Fibroblast of peridontal ligament (primary cell): ENCODE measurements at regions not wholly inside any gene's neighbourhood (a gene's known extent, or its start where the extent isn't known, plus 50 kb on each side); places are given as distances from the start of the nearest gene placed in this dataset.
"Not testable (repeated sequence)": the region's sequence is repeated elsewhere in the genome, so short reads cannot be mapped to it uniquely, and the experiment has no call there.

Experiments
- DNase-seq: peaks from one replicate; pipeline ENCODE4 v3.0.0-alpha.2; 2010; ENCODE audit errors: extremely low read depth

DNA sequence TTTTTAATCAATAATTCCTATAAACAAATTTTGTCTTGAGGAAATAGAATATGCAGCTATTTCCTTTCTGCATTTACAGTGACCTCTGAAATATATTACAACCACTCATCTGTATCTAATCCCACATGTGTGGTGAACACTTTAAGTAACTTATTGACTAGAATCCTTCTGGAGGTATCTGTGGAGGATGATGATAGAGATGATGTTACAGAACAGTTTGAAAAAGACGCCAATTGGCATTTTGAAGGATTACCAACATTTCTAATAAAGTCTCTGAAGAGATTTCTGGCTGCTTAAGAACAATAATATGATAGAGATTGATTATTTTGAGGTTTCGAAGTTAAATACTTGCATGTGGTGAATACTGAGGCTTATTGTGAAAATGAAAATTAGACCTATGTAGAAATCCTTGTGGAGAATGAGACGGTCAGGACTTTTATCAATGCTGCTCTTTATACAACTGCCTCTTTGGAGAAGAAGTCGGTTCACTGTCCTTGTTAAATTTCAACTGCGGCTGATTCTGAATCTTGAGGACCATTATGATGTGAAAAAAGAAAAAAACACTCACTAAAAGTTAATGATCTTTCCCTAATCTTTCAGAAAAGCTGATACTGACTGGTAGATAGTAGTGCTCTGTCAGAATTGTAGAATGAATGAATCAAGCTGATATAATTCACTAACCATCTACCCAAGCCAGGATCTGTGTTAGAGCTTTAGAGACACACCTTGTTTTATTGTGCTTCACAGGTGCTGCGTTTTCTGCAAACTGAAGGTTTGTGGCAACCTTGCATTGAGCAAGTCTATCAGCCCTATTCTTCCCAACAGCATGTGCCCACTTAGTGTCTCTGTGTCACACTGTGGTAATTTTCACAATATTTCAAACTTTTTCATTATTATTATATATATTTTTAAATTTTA lies 204.7 kb downstream of the SPRY1 start:
- DNase-seq, result no peak

DNA sequence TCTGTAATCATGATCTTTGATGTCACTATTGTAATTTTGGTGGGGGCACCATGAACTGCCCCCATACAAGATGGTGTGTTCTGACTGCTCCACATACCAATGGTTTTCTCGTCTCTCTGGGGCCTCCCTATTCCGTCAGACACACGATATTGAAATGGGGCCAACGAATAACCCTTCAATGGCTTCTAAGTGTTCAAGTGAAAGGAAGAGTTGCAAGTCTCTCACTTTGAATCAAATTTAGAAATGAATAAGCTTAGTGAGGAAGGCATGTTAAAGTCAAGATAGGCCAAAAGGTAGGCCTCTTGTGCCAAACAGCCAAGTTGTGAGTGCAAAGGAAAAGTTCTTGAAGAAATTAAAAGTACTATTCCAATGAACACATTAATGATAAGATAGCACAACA lies 205.4 kb downstream of the SPRY1 start:
- no peak for DNase-seq

DNA sequence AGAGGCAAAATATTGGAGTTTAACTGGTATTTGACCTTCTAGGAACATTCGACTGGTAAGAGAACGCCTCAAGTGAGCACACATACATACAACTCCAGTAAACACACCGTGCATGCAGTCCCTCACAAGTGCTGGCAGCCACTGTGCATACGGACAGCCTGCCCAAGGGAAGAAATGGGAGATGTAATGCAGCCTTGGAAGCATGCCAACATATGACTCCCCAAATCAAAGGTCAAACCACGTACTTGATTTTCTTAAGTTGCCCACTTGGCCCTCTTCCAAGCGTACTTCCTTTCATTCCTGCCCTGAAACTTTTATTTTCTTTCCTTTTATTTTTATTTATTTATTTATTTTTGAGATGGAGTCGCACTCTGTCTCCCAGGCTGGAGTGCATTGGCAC lies 206.6 kb downstream of the SPRY1 start:
- DNase-seq, result peak; percentile 29

DNA sequence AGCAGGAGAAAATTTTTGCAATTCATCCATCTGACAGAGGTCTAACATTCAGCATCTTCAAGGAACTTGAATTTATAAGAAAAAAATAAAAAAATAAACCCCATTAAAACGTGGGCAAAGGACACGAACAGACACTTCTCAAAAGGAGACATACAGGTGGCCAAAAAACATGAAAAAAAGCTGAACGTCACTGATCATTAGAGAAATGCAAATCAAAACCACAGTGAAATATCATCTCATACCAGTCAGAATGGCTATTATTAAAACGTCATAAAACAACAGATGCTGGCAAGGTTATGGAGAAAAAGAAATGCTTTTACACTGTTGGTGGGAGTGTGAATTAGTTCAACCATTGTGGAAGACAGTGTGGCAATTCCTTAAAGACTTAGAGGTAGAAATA lies 209.2 kb downstream of the SPRY1 start:
- not testable (repeated sequence) for DNase-seq

DNA sequence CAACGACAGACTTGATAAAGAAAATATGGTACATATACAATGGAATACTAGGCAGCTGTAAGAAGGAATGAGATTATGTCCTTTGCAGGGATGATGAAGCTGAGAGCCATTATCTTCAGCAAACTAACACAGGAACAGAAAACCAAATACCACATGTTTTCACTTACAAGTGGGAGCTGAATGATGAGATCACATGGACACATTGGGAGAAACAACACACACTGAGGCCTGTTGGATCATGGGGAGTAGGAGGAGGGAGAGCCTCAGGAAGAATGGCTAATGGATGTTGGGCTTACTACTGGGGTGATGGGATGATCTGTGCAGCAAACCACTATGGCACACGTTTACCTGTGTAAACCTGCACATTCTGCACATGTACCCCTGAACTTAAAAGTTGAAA lies 209.7 kb downstream of the SPRY1 start:
- peak; percentile 53 for DNase-seq

DNA sequence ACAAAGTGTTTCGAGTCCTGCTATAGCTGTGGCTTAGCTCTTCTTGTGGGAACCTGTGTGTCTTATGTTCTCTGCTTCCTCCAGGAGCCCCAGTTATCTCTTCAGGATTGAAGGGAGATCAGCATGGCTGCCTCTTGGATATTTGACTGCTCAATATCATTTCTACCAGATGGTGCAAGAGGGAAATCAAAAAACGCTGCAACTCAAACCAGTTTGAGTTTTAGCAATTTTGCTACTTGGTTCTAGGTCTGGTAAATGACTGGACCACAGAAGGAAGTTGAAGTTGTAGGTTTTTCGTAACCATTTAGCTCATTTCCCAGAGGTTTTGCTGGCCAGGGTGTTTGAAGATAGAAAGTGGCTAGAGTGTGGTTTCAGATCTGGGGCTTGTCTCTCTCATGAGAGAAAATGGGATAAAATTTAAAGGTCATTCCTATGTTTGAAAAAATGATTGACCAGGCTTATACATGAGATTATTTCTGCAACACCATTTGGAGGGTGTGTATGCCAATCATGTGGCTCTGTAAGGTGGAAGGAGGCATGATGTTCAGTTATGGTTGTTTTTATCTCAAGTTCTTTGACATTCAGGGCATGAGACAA lies 210.4 kb downstream of the SPRY1 start:
- no peak for DNase-seq

DNA sequence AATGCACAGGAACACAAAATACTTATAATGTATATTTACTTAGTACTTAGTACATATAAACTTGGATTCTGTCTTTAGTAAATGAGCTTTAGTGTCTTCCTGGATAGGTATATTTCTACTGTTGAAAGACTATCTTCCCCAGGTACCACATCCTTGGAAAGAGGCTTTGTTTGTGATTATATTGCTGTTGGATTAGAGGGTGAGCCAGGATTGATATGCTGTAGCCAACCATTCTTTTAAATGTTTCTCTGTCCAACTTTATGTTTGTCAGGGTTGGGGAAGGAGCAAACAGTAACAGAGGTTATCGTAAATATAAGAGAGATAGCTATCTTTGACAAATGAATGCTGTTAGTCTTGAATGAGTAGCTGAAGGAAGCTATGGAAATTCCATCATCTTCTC lies 213.2 kb downstream of the SPRY1 start:
- DNase-seq, result no peak

DNA sequence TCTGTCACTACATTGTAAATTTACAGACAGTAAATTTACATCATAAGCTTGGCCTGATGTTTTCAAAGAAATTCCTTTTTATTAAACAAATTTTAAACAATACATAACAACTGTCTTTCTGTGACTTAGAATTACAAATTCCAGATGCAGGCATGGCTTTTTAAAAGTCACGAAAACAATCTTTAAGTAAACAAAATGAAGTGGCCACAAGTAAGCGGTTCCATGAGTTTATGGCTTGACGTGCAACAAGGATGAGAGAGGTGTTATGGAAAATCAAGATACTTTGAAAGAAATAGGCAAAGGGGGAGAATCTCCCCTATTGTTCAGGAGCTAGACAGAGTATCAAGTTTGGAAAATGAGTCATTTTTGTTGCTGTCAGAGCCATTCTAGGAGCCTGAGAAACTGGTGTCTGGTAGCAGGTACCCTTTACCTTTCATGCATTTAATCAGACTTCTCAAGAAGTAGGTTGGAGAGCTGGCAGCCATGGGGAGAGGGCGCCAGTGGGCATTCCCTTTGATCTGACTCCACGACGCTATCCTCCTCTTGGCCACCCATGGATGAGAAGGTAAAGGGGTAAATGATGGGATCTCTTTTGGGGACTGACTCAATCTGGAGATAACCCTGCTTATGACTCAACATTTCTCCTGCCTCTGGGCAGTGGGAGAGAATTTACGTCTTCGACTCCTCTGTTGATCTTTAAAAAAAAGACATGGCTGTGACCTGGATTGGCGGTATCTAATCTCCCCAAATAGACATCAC lies 217.2 kb downstream of the SPRY1 start:
- no peak for DNase-seq

DNA sequence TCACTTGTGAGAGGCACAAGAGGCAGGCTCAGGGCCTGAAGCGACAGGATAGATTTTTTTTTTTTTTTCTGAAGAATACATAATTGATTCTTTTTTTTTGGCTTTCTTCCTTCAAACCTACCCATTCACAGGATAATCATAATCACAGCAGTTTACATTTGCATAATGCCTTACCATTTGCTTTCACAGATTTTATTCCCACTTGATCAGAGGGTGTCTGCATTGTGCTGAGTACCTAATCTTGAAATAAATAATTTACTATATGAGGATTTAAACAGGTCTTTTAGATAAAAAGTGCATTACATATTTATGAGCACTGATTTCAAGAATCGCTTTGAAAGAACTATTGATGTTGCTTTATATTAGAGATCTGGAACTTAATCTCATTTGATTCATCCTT lies 219.3 kb downstream of the SPRY1 start:
- DNase-seq, result no peak

DNA sequence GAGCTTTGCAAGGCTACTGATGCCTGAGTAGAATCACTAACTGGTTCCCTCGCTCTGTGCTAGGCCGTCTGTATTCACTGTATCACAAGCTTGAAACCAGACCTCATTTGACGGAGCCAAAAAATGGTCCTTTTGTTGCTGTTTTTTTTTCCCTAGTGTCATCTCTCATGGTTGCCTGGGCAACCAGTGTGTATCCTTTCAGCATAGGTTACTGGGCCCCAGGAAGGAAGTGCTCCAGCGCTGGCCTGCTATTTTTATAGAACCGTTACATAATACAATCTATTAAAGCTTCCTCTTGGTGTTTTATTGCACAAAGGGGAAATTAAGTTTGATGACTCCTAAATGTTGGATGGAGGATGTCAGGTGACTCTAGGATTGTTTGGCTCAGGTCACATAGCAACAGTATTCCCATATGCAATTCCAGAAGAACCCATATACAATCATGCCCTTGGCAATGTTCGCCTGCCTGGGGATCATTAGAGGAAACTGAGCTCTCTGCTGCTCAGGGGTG lies 220.4 kb downstream of the SPRY1 start:
- peak; percentile 55 for DNase-seq

DNA sequence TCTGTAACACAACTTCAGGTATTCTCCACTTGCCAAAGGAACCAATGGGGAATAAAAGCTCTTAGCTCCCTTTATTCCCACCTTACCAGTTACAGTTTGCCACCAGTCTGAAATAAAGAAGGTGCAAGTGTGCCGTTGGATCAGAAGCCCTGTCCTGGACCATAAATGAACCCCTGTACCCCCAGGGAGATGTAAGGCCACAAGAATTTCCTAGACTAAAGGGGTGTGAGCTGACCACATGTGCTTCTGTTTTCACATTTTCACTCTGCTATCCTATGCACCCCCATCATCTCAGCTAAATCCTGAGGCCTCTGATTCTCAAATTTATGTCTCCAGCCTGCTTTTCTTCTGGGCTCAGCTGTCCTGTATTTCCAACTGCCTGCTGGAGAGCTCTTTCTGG lies 221.2 kb downstream of the SPRY1 start:
- no peak for DNase-seq

DNA sequence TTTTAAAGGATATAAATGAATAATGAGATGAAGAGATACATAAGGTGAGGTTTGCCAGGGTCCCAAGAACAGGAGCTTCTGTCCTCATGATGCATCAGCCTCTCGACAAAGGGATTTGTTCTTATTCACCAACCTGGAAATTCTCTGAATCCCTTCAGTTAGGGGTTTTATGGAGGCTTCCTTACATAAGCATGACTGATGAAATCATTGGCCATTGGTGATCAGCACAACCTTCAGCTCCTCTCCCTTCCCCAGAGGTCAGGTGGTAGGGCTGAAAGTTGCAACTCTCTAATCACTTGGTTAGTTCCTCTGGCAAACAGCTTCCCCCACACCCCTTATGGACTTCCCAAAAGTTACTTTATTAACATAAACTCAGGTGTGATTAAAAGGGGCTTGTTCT lies 222.0 kb downstream of the SPRY1 start:
- no peak for DNase-seq

DNA sequence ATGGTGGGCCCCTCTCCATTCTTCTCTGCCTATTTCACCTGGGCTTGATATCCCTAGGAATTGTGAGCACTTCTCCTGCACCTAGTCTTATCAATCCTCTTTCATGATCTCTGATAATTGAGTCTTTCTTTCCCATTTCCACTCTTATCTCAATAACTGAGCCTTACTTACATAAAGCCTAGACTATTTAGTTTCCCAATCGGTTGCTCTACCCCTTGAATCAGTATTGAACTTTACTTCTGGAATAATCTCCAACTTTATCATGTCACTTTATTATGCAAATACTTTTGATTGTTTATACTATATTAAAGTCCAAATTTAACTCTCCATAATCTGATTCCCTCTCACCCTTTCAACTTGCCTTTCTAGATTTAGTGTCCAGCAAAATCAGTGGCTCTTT lies 222.7 kb downstream of the SPRY1 start:
- no peak for DNase-seq

DNA sequence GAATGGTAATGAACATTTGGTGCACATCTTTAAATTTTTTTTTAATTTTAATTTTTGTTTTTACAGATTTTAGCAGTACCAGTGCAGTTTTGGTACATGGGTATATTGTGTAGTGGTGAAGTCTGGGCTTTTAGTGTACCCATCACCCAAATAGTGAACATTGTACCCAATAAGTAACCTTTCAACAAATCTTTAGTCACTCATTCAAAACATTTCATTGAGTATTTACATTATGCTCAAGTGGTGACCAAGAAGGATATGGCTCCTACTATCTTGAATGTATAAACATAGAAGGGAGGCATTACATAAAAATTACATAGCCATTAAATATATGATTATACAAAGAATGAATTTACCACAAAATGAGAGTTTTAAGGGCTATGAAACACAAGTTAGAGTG lies 223.3 kb downstream of the SPRY1 start:
- no peak for DNase-seq

DNA sequence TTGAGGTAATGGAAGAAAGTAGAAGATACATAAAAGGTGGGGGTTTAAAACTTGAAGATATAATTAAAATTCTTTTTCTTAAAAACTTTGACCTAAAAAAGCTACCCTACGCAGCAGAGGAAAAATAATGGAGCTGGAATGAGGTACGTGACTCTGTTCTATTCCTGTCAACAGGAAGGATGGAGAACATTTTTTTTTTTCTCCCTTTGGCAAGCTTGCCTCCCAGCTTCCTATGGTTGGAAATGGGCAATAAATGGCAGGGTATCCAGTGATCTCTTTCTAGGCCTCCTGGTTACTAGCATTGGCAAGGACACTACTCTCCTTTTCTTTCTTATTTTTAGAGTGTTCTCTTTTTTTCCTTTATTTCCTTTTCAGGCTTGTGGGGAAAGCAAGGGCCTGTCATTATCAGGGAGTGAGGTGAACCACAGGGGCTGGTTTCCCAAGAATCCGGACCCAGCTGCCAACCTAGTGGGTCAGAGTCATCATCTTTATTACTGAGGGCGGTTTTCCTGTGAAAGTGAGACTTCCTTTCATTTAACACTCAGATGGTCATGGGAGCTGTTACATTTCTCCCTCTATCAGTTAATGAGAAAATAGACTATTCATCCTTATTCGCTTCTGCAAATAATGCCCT lies 224.6 kb downstream of the SPRY1 start:
- peak; percentile 34 for DNase-seq

DNA sequence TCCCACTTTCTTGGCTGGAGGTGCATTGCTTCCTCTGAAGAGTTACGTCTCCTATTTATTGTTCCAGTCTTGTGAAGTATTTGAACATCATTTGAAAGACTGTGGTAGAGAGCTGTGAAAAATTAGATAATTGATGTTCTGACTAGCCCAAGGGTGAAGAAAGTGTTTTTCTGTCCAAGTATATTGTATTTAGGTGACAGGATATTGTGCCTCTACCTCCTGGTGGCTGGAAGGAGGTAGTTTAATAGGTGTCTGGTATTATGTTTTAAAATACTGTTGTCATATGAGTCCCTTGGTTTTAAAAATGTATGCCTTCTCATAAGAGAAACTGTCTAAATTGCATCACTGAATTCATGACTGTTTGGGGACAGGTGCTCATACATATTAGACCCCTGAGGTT lies 226.0 kb downstream of the SPRY1 start:
- DNase-seq, result no peak

DNA sequence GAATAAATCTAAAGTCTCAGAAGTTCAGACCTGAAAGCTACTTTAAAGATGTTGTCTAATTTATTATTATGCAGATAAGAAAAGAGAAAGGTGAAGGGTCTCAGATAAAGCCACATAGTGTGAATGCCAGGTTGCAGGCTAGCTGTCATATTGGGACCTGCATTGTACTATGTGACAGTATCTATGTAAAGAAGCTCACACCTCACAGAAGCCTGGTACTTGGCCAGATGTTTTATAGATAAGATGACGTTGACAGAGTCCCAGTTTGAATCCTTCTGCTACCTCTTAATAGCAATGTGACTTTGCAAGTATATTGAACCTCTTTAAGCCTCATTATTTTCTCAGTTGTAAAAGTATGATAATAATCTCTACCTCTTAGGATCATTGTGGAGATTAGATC lies 227.0 kb downstream of the SPRY1 start:
- no peak for DNase-seq

DNA sequence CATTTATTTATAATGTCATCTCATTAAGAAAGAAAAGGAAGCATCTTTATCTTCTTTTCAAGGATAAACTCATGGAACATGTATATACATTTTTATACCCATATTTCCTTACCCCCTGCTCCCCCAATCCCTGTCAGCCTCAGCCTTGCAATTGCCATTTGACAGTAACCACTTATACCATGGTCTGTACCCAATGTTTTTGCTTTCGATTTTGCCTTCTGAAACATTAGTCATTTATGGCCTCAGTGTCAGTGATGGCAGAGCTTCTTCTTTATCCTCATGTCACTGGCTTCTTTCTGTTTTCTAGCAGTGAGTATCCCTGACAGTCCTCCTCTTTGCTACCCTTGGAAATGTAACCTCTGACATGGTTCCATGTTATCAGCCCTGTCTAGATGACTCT lies 228.4 kb downstream of the SPRY1 start:
- peak; percentile 4 for DNase-seq

DNA sequence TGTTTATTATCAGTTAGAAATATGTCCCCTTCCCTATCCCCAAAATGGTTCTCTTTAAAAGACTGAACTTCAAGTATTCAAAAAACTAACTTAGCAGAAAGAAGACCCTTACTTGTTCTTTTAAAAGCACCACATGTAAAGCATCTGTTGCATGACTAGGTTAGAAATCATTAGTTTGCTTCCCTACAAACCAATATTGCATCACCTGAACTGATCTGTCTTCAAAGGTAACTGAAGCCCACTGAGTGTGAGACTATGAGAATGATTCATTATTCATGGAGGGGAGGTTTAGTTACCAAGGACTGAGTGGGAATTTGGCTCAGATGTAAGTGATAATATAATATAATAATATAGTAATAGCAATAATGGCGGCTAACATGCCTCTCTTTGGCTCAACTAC lies 231.7 kb downstream of the SPRY1 start:
- DNase-seq, result no peak

DNA sequence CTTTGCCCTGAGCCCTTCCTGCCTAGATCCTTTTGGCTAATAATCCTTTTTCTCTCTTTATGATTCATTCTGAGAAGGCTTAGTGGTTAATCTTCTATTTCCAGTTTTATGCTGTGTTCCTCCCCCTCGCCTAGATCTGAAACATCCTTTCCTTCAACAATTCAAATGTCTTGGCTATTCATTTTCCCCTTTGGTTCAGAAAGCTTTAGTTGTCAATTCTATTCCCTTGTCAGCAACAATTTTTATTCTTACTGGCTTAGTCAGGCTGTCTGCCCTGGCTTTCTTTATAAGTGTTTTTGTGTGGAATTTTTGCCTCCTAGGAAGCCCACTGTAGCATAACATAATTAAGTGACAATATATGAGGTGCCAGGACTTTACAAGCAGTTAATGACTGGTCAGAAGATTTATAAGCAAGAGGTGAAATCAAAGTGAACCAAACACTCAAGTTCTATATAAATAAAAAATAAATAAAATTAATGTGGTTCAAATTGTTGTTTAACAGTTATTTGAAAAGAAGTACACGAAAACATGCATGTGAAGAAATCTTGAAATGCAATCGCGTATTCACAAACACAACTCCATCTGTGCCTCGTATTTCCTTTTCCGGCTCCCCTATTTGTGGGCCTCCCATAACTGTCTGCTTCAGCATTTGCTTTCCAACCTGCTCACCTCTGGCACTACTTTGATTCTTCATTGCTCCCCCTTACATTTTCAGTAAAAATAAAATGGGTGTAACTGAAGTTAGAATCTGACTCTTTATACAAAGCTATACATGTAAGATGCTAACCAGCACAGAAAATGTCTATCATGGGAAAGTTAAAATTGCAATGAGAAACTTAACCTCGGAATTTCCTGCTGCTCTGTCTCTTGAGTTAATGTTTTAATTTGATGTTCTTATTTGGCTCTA lies 235.4 kb downstream of the SPRY1 start:
- peak; percentile 39 for DNase-seq

DNA sequence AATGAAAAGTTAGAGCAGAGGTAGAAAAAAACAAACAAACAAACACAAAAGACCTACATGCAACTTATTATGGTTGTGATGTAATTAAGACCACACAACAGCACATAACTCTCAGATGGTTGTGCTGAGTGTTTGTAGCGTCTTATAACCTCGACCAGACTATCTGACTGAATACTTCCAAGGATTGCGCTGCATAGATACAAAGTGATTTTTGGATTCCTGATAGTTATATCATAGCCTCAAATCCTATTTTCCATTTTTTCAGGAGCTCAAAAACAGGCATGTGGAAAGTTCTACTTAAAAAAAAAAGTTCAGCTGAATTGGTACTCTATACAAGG lies 236.1 kb downstream of the SPRY1 start:
- peak; percentile 37 for DNase-seq
